ENCODE measurements at regions not wholly inside any gene's neighbourhood (a gene's known extent, or its start where the extent isn't known, plus 50 kb on each side); places are given as distances from the start of the nearest gene placed in this dataset.

DNA sequence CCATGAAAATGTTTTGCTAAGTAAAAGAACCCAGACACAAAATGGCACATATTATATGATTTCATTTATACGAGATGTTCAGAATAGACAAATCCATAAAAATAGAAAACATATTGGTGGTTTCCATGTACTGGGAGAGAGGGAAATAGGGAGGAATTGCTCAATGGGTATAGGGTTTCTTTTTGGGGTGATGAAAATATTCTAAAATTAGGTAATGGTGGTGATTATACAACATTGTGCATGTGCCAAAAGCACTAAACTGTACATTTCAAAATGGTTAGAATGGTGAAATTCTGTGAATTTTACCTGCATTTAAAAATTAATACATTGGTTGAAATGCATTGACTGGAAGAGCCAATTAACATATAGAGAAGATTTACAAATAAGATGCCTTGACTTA, 613.9 kb downstream of the TNS3 start:
- no peak for TF ChIP-seq EZH2 (IDR thresholded peaks at IDR 0.05)
- no peak for TF ChIP-seq POLR2AphosphoS5 (IDR thresholded peaks at IDR 0.05; ENCODE audit: borderline replicate concordance, low read depth, low read length)

Data from SK-N-MC (cell line).